Neural progenitor cell (in vitro differentiated cells): ENCODE measurements at regions not wholly inside any gene's neighbourhood (a gene's known extent, or its start where the extent isn't known, plus 50 kb on each side); places are given as distances from the start of the nearest gene placed in this dataset.

ENCODE experiments used
- DNase-seq: peaks from one replicate; pipeline ENCODE4 v3.0.0-alpha.2; 2016; ENCODE audit warnings: low spot score
- H2AFZ ChIP-seq: fragments of 200-600 bp; sonication (generic); replicated peaks from 2 replicates; pipeline ENCODE4 v1.6.1; 2016; ENCODE audit warnings: antibody characterized with exemption
- H3F3A ChIP-seq: fragments of 200-600 bp; sonication (generic); 2 replicates; pipeline ENCODE4 v1.6.1; 2016; ENCODE audit warnings: antibody characterized with exemption, low read depth
- H3K27ac ChIP-seq: fragments of 200-600 bp; sonication (generic); 2 replicates; pipeline ENCODE4 v1.5.1; 2016; ENCODE audit warnings: mild to moderate bottlenecking
- H3K27me3 ChIP-seq: fragments of 200-600 bp; sonication (generic); 2 replicates; pipeline ENCODE4 v1.6.1; 2016; ENCODE audit warnings: mild to moderate bottlenecking, moderate library complexity
- H3K36me3 ChIP-seq: fragments of 200-600 bp; sonication (generic); 2 replicates; pipeline ENCODE4 v1.5.1; 2016
- H3K4me1 ChIP-seq: fragments of 200-600 bp; sonication (generic); 2 replicates; pipeline ENCODE4 v1.6.1; 2016; ENCODE audit warnings: mixed run types
- H3K4me2 ChIP-seq: fragments of 200-600 bp; sonication (generic); 2 replicates; pipeline ENCODE4 v1.6.1; 2016
- H3K4me3 ChIP-seq: fragments of 200-600 bp; sonication (generic); 2 replicates; pipeline ENCODE4 v1.5.1; 2016
- H3K79me2 ChIP-seq: fragments of 200-600 bp; sonication (generic); 2 replicates; pipeline ENCODE4 v1.6.1; 2016; ENCODE audit warnings: low read depth
- H3K9ac ChIP-seq: fragments of 200-600 bp; sonication (generic); 2 replicates; pipeline ENCODE4 v1.6.1; 2016
- H3K9me3 ChIP-seq: fragments of 200-600 bp; sonication (generic); 2 replicates; pipeline ENCODE4 v1.5.1; 2016; ENCODE audit warnings: low read depth
- H4K20me1 ChIP-seq: fragments of 200-600 bp; sonication (generic); 2 replicates; pipeline ENCODE4 v1.6.1; 2016; ENCODE audit warnings: low read depth
- H3K27ac Mint-ChIP-seq: 3 replicates; pipeline ENCODE4 v1.8.0; 2021; ENCODE audit warnings: mixed read lengths
- H3K27me3 Mint-ChIP-seq: 2 replicates; pipeline ENCODE4 v1.8.0; 2022; ENCODE audit warnings: low read depth, mild to moderate bottlenecking, inconsistent platforms, moderate library complexity, mixed read lengths; ENCODE audit not compliant: insufficient read depth
- H3K36me3 Mint-ChIP-seq: 3 replicates; pipeline ENCODE4 v1.8.0; 2021; ENCODE audit warnings: mixed read lengths
- H3K4me1 Mint-ChIP-seq: 3 replicates; pipeline ENCODE4 v1.8.0; 2021; ENCODE audit warnings: mixed read lengths
- H3K4me3 Mint-ChIP-seq: 3 replicates; pipeline ENCODE4 v1.8.0; 2021; ENCODE audit warnings: mild to moderate bottlenecking, moderate library complexity, mixed read lengths
- H3K9me3 Mint-ChIP-seq: 3 replicates; pipeline ENCODE4 v1.8.0; 2020; ENCODE audit warnings: mixed read lengths
- EZH2 ChIP-seq: fragments of 200-600 bp; sonication (generic); IDR thresholded peaks from 2 replicates; pipeline ENCODE4 v1.6.1; 2017; ENCODE audit warnings: antibody characterized with exemption, mild to moderate bottlenecking, moderate library complexity
- EZH2phosphoT487 ChIP-seq: fragments of 200-600 bp; sonication (generic); IDR thresholded peaks from 2 replicates; pipeline ENCODE4 v1.6.1; 2017; ENCODE audit warnings: antibody characterized with exemption
- TF ChIP-seq, protein P1 (sequence below): fragments of 200-600 bp; sonication (generic); IDR thresholded peaks from 2 replicates; pipeline ENCODE4 v1.5.1; 2017; ENCODE audit warnings: antibody characterized with exemption, mild to moderate bottlenecking

DNA sequence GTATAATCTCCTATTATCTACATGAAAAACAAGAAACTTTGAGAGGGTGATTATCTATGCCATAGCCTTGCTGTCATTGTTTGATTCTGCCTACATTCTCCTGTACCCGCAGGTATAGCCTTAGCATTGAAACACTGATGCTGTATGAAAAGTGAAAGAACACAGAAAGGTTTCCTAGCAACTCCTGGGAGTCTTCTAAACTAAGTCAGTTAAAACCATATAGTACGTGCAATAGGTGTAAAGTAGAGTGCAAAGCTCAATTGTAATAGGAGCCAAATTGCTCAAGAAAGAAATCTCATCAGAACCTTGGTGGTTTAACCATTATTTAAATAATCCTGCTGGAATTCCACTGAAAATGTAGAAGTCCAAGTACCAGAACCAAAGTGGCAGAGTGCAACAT, 489.7 kb downstream of the PCDH10 start:
- no peak overlapping the region for H3K4me3 Mint-ChIP-seq
- Histone ChIP-seq H3K4me2 (no peak overlapping the region), H3K4me1 (peaks cover 36% of the 10 kb centered on the region), H3K79me2 (no peaks in the 10 kb centered on the region), H3K9ac (no peak overlapping the region), H3K27me3 (no peaks in the 10 kb centered on the region), H2AFZ (no peak overlapping the region), H3K27ac (no peak overlapping the region), H3F3A (peaks cover 20% of the 10 kb centered on the region), H3K9me3 (peaks cover 9% of the 10 kb centered on the region), H3K4me3 (no peak overlapping the region), H4K20me1 (no peaks in the 10 kb centered on the region), H3K36me3 (no peaks in the 10 kb centered on the region)
- DNase-seq = no peak
- TF ChIP-seq EZH2 = no peak
- TF ChIP-seq, protein P1, sequence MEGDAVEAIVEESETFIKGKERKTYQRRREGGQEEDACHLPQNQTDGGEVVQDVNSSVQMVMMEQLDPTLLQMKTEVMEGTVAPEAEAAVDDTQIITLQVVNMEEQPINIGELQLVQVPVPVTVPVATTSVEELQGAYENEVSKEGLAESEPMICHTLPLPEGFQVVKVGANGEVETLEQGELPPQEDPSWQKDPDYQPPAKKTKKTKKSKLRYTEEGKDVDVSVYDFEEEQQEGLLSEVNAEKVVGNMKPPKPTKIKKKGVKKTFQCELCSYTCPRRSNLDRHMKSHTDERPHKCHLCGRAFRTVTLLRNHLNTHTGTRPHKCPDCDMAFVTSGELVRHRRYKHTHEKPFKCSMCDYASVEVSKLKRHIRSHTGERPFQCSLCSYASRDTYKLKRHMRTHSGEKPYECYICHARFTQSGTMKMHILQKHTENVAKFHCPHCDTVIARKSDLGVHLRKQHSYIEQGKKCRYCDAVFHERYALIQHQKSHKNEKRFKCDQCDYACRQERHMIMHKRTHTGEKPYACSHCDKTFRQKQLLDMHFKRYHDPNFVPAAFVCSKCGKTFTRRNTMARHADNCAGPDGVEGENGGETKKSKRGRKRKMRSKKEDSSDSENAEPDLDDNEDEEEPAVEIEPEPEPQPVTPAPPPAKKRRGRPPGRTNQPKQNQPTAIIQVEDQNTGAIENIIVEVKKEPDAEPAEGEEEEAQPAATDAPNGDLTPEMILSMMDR = no peak
- no peak for TF ChIP-seq EZH2phosphoT487
- peaks cover 22% of the 10 kb centered on the region for H3K4me1 Mint-ChIP-seq
- H3K9me3 Mint-ChIP-seq = peaks cover 5% of the 10 kb centered on the region
- H3K27ac Mint-ChIP-seq = no peak overlapping the region
- no peaks in the 10 kb centered on the region for H3K36me3 Mint-ChIP-seq
- H3K27me3 Mint-ChIP-seq = no peaks in the 10 kb centered on the region

DNA sequence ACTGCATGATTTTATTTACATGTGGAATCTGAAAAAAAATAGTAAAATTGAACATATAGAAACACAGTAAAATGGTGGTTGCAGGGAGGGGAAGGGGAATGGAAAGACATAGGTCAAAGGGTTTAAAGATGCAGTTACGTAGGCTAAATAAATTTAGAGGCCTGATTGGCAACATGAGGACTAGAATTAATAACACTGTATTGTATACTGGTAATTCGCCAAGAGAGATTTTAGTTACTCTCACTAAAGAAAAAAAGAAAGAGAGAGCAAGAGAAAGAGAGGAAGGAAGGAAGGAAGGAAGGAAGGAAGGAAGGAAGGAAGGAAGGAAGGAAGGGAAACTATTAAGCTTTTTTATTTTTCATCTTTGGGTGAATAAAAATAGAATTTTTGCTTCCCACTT, 488.1 kb downstream of the PCDH10 start:
- TF ChIP-seq EZH2 = no peak
- no peak for TF ChIP-seq EZH2phosphoT487
- TF ChIP-seq, protein P1 = no peak
- Histone ChIP-seq H3K27me3 (no peaks in the 10 kb centered on the region), H3K27ac (no peak overlapping the region), H3K9me3 (peaks cover 9% of the 10 kb centered on the region), H3K9ac (no peak overlapping the region), H2AFZ (no peak overlapping the region), H3K4me3 (no peak overlapping the region), H3F3A (peaks cover 15% of the 10 kb centered on the region), H3K4me1 (peaks cover 21% of the 10 kb centered on the region), H3K79me2 (no peaks in the 10 kb centered on the region), H3K36me3 (no peaks in the 10 kb centered on the region), H4K20me1 (no peaks in the 10 kb centered on the region), H3K4me2 (no peak overlapping the region)
- no peak for DNase-seq
- Mint-ChIP-seq H3K4me1 (peaks cover 19% of the 10 kb centered on the region), H3K9me3 (peaks cover 5% of the 10 kb centered on the region), H3K4me3 (no peak overlapping the region), H3K27ac (no peak overlapping the region), H3K27me3 (no peaks in the 10 kb centered on the region), H3K36me3 (no peaks in the 10 kb centered on the region)

DNA sequence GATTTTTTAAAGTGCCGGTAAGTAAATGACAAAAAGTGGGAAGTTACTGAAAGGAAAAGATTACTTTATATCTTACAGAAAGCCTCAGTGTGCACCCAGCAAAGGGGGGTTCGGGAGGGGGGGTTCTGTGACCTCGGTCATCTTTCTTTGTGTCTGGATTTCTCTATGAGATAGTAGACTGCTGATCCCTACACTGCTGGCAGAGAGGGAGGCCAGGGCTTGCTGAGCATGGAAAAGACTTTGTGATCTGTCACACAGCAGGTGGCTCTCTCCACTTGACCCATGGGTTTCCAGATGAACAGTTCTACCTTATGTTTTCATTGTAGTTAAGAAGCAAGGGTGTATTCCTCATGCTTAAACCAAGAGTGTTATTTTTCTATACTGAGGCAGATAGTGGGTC, 475.6 kb downstream of the PCDH10 start:
- H3K27me3 ChIP-seq = no peaks in the 10 kb centered on the region

More for the DNA sequence above, 475.6 kb downstream of the PCDH10 start:
- H3K27ac ChIP-seq = no peak overlapping the region
- H3K27me3 Mint-ChIP-seq = peaks cover 3% of the 10 kb centered on the region
- H3K4me1 ChIP-seq = no peaks in the 10 kb centered on the region
- peaks cover 2% of the 10 kb centered on the region for H3K36me3 Mint-ChIP-seq
- H3K9me3 Mint-ChIP-seq = peaks cover 15% of the 10 kb centered on the region
- H3K4me2 ChIP-seq = no peak overlapping the region
- DNase-seq = peak; percentile 18
- H3K9ac ChIP-seq = no peak overlapping the region
- H3K4me3 ChIP-seq = no peak overlapping the region
- peaks cover 59% of the 10 kb centered on the region for H3K4me1 Mint-ChIP-seq
- TF ChIP-seq, protein P1 = no peak
- TF ChIP-seq EZH2phosphoT487 (no peak), EZH2 (no peak)
- H3K36me3 ChIP-seq = no peaks in the 10 kb centered on the region
- no peaks in the 10 kb centered on the region for H3K9me3 ChIP-seq
- H3K79me2 ChIP-seq = no peaks in the 10 kb centered on the region
- H3K27ac Mint-ChIP-seq = peak overlapping the region; percentile 67
- H4K20me1 ChIP-seq = no peaks in the 10 kb centered on the region
- H2AFZ ChIP-seq = no peak overlapping the region
- H3F3A ChIP-seq = no peaks in the 10 kb centered on the region
- H3K4me3 Mint-ChIP-seq = peak overlapping the region; percentile 23
